ENCODE measurements at regions not wholly inside any gene's neighbourhood (a gene's known extent, or its start where the extent isn't known, plus 50 kb on each side); places are given as distances from the start of the nearest gene placed in this dataset.
"Not testable (repeated sequence)": the region's sequence is repeated elsewhere in the genome, so short reads cannot be mapped to it uniquely, and the experiment has no call there.

GRCh38 chr3:3302964-3303363, 123.5 kb upstream of the CRBN start:
- ChIA-PET POLR2A (no interaction called here), CTCF (no interaction called here)
- TF ChIP-seq FOXA1 (IDR thresholded peaks at IDR 0.05), result no peak
- no peak for TF ChIP-seq SP1 (IDR thresholded peaks at IDR 0.05)
- no peak for TF ChIP-seq L3MBTL2 (conservative IDR thresholded peaks at IDR 0.05)
- no peak for TF ChIP-seq NFRKB (IDR thresholded peaks at IDR 0.05)
- TF ChIP-seq, protein P1, sequence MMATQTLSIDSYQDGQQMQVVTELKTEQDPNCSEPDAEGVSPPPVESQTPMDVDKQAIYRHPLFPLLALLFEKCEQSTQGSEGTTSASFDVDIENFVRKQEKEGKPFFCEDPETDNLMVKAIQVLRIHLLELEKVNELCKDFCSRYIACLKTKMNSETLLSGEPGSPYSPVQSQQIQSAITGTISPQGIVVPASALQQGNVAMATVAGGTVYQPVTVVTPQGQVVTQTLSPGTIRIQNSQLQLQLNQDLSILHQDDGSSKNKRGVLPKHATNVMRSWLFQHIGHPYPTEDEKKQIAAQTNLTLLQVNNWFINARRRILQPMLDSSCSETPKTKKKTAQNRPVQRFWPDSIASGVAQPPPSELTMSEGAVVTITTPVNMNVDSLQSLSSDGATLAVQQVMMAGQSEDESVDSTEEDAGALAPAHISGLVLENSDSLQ (IDR thresholded peaks at IDR 0.05), result no peak
- no peak for TF ChIP-seq CTBP1 (IDR thresholded peaks at IDR 0.05; ENCODE audit: borderline replicate concordance)
- TF ChIP-seq FOXK2 (IDR thresholded peaks at IDR 0.05), result no peak
- no peak for TF ChIP-seq TARDBP (IDR thresholded peaks at IDR 0.05)
- TF ChIP-seq FOXM1 (IDR thresholded peaks at IDR 0.05; ENCODE audit: borderline replicate concordance), result no peak
- TF ChIP-seq ZNF384 (IDR thresholded peaks at IDR 0.05), result no peak
- no peak for TF ChIP-seq BHLHE40 (IDR thresholded peaks at IDR 0.05; ENCODE audit: borderline replicate concordance)
- no peak for TF ChIP-seq LEF1 (IDR thresholded peaks at IDR 0.05; ENCODE audit: borderline replicate concordance)
- TF ChIP-seq SUZ12 (IDR thresholded peaks at IDR 0.05), result no peak
- no peak for TF ChIP-seq HDGF (IDR thresholded peaks at IDR 0.05; ENCODE audit: borderline replicate concordance)
- TF ChIP-seq ARNT (IDR thresholded peaks at IDR 0.05), result no peak
- TF ChIP-seq ELF4 (IDR thresholded peaks at IDR 0.05), result no peak
- DNase-seq (ENCODE audit: extremely low spot score), result no peak

- DNase-seq (ENCODE audit: extremely low spot score), result no peak
- POLR2A ChIA-PET, result no interaction called here
- no peak for TF ChIP-seq ELF4 (IDR thresholded peaks at IDR 0.05)
- TF ChIP-seq CTBP1 (IDR thresholded peaks at IDR 0.05; ENCODE audit: borderline replicate concordance), result no peak
- TF ChIP-seq SP1 (IDR thresholded peaks at IDR 0.05), result no peak
- no peak for TF ChIP-seq HDGF (IDR thresholded peaks at IDR 0.05; ENCODE audit: borderline replicate concordance)
- TF ChIP-seq ZNF384 (IDR thresholded peaks at IDR 0.05), result no peak
- no peak for TF ChIP-seq LEF1 (IDR thresholded peaks at IDR 0.05; ENCODE audit: borderline replicate concordance)
- no peak for TF ChIP-seq FOXM1 (IDR thresholded peaks at IDR 0.05; ENCODE audit: borderline replicate concordance)
- TF ChIP-seq FOXA1 (IDR thresholded peaks at IDR 0.05), result no peak
- CTCF ChIA-PET, result no interaction called here
Observed at GRCh38 chr3:3301476-3301875, 122.0 kb upstream of the CRBN start.

DNA sequence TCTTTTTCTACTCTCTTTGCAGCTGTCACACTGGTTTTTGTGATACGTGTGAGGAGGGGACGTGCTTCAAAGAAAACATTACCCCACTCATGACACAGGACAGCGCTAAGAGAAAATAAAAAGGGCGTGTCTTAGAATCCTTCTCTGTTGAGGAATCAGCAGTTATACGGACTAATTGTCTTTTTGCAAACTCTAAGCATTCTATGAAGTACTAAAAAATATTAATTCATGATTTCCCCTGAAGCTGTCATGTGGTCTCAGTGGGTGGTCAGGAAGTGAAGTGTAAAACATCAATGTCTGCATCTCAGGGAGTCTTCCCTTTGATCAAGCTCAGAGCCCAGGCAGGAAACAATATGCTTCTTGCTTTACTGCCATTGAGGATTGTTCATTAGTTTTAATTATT, 117.5 kb upstream of the CRBN start:
- TF ChIP-seq ZNF384 (IDR thresholded peaks at IDR 0.05), result no peak
- no peak for DNase-seq (ENCODE audit: extremely low spot score)
- ChIA-PET CTCF (interaction anchor here (0.6 kb wide), 1 partner anchor 9 kb away, joined by 3 read pairs; no protein-coding TSS in a partner anchor), POLR2A (no interaction called here)

GRCh38 chr3:3295586-3295985, 116.1 kb upstream of the CRBN start:
- POLR2A ChIA-PET, result no interaction called here
- CTCF ChIA-PET, result no interaction called here
- TF ChIP-seq ZNF384 (IDR thresholded peaks at IDR 0.05) (no peak), ARNT (IDR thresholded peaks at IDR 0.05) (no peak), SUZ12 (IDR thresholded peaks at IDR 0.05) (no peak), SP1 (IDR thresholded peaks at IDR 0.05) (no peak), FOXK2 (IDR thresholded peaks at IDR 0.05) (no peak), FOXA1 (IDR thresholded peaks at IDR 0.05) (no peak), CTBP1 (IDR thresholded peaks at IDR 0.05; ENCODE audit: borderline replicate concordance) (no peak), NFRKB (IDR thresholded peaks at IDR 0.05) (no peak), HDGF (IDR thresholded peaks at IDR 0.05; ENCODE audit: borderline replicate concordance) (no peak), LEF1 (IDR thresholded peaks at IDR 0.05; ENCODE audit: borderline replicate concordance) (no peak), TARDBP (IDR thresholded peaks at IDR 0.05) (no peak), ELF4 (IDR thresholded peaks at IDR 0.05) (no peak), L3MBTL2 (conservative IDR thresholded peaks at IDR 0.05) (no peak), FOXM1 (IDR thresholded peaks at IDR 0.05; ENCODE audit: borderline replicate concordance) (no peak), BHLHE40 (IDR thresholded peaks at IDR 0.05; ENCODE audit: borderline replicate concordance) (no peak)
- TF ChIP-seq, protein P1 (IDR thresholded peaks at IDR 0.05), result no peak
- no peak for DNase-seq (ENCODE audit: extremely low spot score)

GRCh38 chr3:3291756-3292283, 112.3 kb upstream of the CRBN start:
- DNase-seq (ENCODE audit: extremely low spot score); POLR2A ChIA-PET; CTCF ChIA-PET: not testable (repeated sequence)

GRCh38 chr3:3288255-3288654, 108.8 kb upstream of the CRBN start:
- POLR2A ChIA-PET, result no interaction called here
- TF ChIP-seq, protein P1 (IDR thresholded peaks at IDR 0.05), result no peak
- TF ChIP-seq BHLHE40 (IDR thresholded peaks at IDR 0.05; ENCODE audit: borderline replicate concordance) (no peak), ELF4 (IDR thresholded peaks at IDR 0.05) (no peak), CTBP1 (IDR thresholded peaks at IDR 0.05; ENCODE audit: borderline replicate concordance) (no peak), FOXM1 (IDR thresholded peaks at IDR 0.05; ENCODE audit: borderline replicate concordance) (no peak), NFRKB (IDR thresholded peaks at IDR 0.05) (no peak), SUZ12 (IDR thresholded peaks at IDR 0.05) (no peak), TARDBP (IDR thresholded peaks at IDR 0.05) (no peak), HDGF (IDR thresholded peaks at IDR 0.05; ENCODE audit: borderline replicate concordance) (no peak), LEF1 (IDR thresholded peaks at IDR 0.05; ENCODE audit: borderline replicate concordance) (no peak), ZNF384 (IDR thresholded peaks at IDR 0.05) (no peak), SP1 (IDR thresholded peaks at IDR 0.05) (no peak), FOXK2 (IDR thresholded peaks at IDR 0.05) (no peak), ARNT (IDR thresholded peaks at IDR 0.05) (no peak), FOXA1 (IDR thresholded peaks at IDR 0.05) (no peak), L3MBTL2 (conservative IDR thresholded peaks at IDR 0.05) (no peak)
- CTCF ChIA-PET, result interaction anchor here (0.6 kb wide), 1 partner anchor 8 kb away, joined by 3 read pairs; no protein-coding TSS in a partner anchor
- DNase-seq (ENCODE audit: extremely low spot score), result no peak
